BJ (cell line): ENCODE measurements at regions not wholly inside any gene's neighbourhood (a gene's known extent, or its start where the extent isn't known, plus 50 kb on each side); places are given as distances from the start of the nearest gene placed in this dataset.

ENCODE experiments used
- CTCF ChIA-PET: fragments of 350-600 bp; formaldehyde crosslinking; extraction: SDS; loops from one replicate; lab custom pipeline; 2021; ENCODE audit warnings: antibody characterized with exemption, inconsistent platforms; lab: Yijun Ruan, JAX
- POLR2A ChIA-PET: fragments of 300-600 bp; sonication (Branson Sonifier 250); formaldehyde crosslinking; extraction: SDS; loops from one replicate; lab custom pipeline; 2021; ENCODE audit warnings: antibody characterized with exemption; lab: Charles Lee
- DNase-seq: peaks from one replicate; pipeline ENCODE4 v3.0.0-alpha.2; 2011; ENCODE audit warnings: low read depth
- H3K27me3 ChIP-seq: 2 replicates; pipeline ENCODE4 v1.6.0; 2011; ENCODE audit warnings: low read length; ENCODE audit not compliant: control insufficient read depth, insufficient read depth
- H3K36me3 ChIP-seq: 2 replicates; pipeline ENCODE4 v1.5.1; 2011; ENCODE audit warnings: low read length; ENCODE audit not compliant: control insufficient read depth, insufficient read depth
- H3K4me3 ChIP-seq: 2 replicates; pipeline ENCODE4 v1.5.1; 2011; ENCODE audit warnings: low read depth, mild to moderate bottlenecking, control low read depth, low read length
- CTCF ChIP-seq: IDR thresholded peaks from 2 replicates; pipeline ENCODE4 v1.5.1; 2011; ENCODE audit warnings: low read depth, mild to moderate bottlenecking, control low read depth, inconsistent platforms, low read length, moderate library complexity; ENCODE audit not compliant: insufficient read depth

GRCh38 chr2:186294248-186294888 lies 191.7 kb upstream of the ZC3H15 start:
- no peak for DNase-seq
- CTCF ChIA-PET, result no interaction called here
- no peaks in the 10 kb centered on the region for H3K36me3 ChIP-seq
- H3K27me3 ChIP-seq, result no peaks in the 10 kb centered on the region
- no peak overlapping the region for H3K4me3 ChIP-seq
- TF ChIP-seq CTCF, result no peak
- POLR2A ChIA-PET, result no interaction called here

- no peaks in the 10 kb centered on the region for H3K36me3 ChIP-seq
- DNase-seq, result no peak
- no peaks in the 10 kb centered on the region for H3K27me3 ChIP-seq
- ChIA-PET POLR2A (no interaction called here), CTCF (no interaction called here)
- no peak overlapping the region for H3K4me3 ChIP-seq
- TF ChIP-seq CTCF, result no peak
These were observed 186.4 kb upstream of the ZC3H15 start for GRCh38 chr2:186299610-186300009.

- CTCF ChIA-PET, result no interaction called here
- no peak for DNase-seq
- Histone ChIP-seq H3K27me3 (no peaks in the 10 kb centered on the region), H3K4me3 (no peak overlapping the region), H3K36me3 (no peaks in the 10 kb centered on the region)
- TF ChIP-seq CTCF, result no peak
- POLR2A ChIA-PET, result no interaction called here
These were observed 183.8 kb upstream of the ZC3H15 start for GRCh38 chr2:186302263-186302662.

- H3K27me3 ChIP-seq, result no peaks in the 10 kb centered on the region
These were observed 183.0 kb upstream of the ZC3H15 start for GRCh38 chr2:186303091-186303490.

GRCh38 chr2:186304064-186304463 lies 182.0 kb upstream of the ZC3H15 start:
- no peak for TF ChIP-seq CTCF
- CTCF ChIA-PET, result no interaction called here

More at GRCh38 chr2:186303091-186303490, 183.0 kb upstream of the ZC3H15 start:
- ChIA-PET CTCF (no interaction called here), POLR2A (no interaction called here)
- no peaks in the 10 kb centered on the region for H3K36me3 ChIP-seq
- no peak for DNase-seq
- H3K4me3 ChIP-seq, result no peak overlapping the region
- no peak for TF ChIP-seq CTCF

More at GRCh38 chr2:186304064-186304463, 182.0 kb upstream of the ZC3H15 start:
- Histone ChIP-seq H3K4me3 (no peak overlapping the region), H3K27me3 (no peaks in the 10 kb centered on the region), H3K36me3 (no peaks in the 10 kb centered on the region)
- no peak for DNase-seq
- POLR2A ChIA-PET, result no interaction called here
